Fibroblast of pulmonary artery (primary cell): ENCODE measurements at regions not wholly inside any gene's neighbourhood (a gene's known extent, or its start where the extent isn't known, plus 50 kb on each side); places are given as distances from the start of the nearest gene placed in this dataset.
"Not testable (repeated sequence)": the region's sequence is repeated elsewhere in the genome, so short reads cannot be mapped to it uniquely, and the experiment has no call there.

Experiments
- DNase-seq: peaks from one replicate; pipeline ENCODE4 v3.0.0-alpha.2; 2010; ENCODE audit warnings: low read depth
- H3K4me3 ChIP-seq: replicated peaks from 2 replicates; pipeline ENCODE4 v1.5.1; 2011; ENCODE audit warnings: low read depth, mild to moderate bottlenecking, control low read depth, low read length, moderate library complexity
- TF ChIP-seq, protein P1 (sequence below): IDR thresholded peaks from 2 replicates; pipeline ENCODE4 v1.5.1; 2011; ENCODE audit warnings: mild to moderate bottlenecking, control low read depth, low read length, inconsistent platforms; ENCODE audit errors: missing control alignments

DNA sequence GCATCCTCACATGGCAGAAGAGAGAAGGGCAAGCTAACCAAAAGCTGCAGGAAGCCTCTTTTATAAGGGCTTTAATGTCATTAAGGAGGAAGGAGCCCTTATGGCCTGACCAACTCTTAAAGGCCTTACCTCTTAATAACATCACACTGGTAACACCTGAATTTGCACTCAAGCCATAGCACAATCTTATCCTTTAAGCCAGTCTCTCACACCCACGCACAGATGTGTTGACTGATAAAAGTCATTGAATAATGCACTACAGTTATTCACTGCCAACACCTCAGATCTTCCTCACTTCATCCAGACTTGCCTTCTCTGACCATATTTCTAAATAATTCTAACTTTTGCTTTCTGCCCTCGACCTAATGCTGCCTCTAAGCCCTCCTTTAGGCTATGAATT is 516.8 kb downstream of the ADCYAP1 start:
- TF ChIP-seq, protein P1, sequence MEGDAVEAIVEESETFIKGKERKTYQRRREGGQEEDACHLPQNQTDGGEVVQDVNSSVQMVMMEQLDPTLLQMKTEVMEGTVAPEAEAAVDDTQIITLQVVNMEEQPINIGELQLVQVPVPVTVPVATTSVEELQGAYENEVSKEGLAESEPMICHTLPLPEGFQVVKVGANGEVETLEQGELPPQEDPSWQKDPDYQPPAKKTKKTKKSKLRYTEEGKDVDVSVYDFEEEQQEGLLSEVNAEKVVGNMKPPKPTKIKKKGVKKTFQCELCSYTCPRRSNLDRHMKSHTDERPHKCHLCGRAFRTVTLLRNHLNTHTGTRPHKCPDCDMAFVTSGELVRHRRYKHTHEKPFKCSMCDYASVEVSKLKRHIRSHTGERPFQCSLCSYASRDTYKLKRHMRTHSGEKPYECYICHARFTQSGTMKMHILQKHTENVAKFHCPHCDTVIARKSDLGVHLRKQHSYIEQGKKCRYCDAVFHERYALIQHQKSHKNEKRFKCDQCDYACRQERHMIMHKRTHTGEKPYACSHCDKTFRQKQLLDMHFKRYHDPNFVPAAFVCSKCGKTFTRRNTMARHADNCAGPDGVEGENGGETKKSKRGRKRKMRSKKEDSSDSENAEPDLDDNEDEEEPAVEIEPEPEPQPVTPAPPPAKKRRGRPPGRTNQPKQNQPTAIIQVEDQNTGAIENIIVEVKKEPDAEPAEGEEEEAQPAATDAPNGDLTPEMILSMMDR = no peak
- DNase-seq = no peak
- no peak overlapping the region for H3K4me3 ChIP-seq

DNA sequence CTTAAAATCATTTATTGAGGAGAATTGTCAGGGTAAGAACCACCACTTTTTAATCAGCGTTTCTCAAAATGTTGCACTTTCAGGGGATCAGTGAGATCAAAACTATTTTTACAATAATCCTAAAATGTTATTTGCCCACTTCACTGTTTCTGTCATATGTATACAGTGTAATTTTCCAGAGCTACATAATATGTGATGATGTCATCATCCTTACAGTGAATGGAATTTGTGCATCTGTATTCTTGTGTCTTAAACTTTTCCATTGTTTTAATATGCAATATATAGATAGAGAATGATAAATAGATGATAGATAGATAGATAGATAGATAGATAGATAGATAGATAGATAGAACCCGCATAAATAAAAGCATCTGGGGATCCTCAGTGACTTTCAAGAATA is 518.0 kb downstream of the ADCYAP1 start:
- no peak overlapping the region for H3K4me3 ChIP-seq
- TF ChIP-seq, protein P1 = no peak
- no peak for DNase-seq

DNA sequence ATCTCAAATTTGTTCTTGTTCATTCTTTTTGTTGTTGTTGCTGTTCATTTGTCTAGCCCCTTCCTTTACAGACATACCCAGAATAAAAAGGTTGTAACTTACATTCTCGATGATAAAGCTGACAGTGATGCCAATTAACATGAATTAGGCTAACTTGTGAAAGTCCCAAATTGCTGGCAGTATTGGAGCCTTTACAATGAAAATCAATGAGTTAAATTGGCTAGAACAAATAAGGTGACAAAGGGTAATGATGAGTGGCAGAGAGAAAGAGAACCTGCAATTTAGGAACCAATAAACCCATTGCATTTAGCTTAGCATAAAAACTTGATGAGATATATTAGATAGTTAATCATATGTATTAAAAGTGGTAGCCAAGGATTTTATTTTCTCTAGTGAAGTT is 521.0 kb downstream of the ADCYAP1 start:
- TF ChIP-seq, protein P1 = no peak

DNA sequence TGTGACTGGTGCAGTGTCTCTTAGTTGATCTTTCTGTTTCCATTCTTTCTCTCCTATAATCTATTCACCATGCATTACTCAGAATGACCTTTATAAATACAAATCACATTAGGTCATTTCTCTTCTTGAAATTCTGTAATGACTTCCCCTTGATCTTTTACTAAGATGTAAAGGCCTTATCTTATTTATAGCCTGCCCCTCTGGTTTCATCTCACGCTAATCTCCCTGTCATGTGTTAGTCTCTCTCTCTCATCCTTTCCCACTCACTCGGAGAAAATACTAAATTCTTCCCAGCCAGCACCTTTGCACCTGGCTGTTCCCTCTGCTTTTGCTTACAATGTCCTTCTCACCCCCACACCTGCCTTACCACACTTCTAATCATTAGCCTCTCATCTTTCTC is 530.8 kb downstream of the ADCYAP1 start:
- no peak for DNase-seq
- TF ChIP-seq, protein P1 = no peak
- no peak overlapping the region for H3K4me3 ChIP-seq

More for the DNA sequence above, 521.0 kb downstream of the ADCYAP1 start:
- no peak overlapping the region for H3K4me3 ChIP-seq
- DNase-seq = no peak

DNA sequence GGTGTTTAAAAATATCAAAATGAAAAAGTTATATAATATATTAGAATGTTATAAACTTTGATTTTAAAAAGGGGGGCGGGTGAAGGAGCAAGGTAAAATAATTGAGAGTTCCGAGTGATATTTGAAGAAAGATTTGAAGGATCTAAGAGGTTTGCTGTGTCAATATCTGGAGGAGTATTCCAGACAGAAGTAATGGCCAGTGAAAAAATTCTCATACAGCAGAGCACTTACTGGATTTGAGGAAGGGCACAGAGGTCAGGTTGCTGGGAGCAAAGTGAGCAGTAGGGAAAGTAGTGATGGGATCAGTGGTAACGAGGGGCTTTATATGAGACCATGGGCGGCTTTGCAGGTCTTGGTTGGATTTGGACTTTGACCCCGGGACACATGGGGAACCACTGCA is 531.5 kb downstream of the ADCYAP1 start:
- TF ChIP-seq, protein P1 = no peak
- H3K4me3 ChIP-seq = no peak overlapping the region
- DNase-seq = no peak

DNA sequence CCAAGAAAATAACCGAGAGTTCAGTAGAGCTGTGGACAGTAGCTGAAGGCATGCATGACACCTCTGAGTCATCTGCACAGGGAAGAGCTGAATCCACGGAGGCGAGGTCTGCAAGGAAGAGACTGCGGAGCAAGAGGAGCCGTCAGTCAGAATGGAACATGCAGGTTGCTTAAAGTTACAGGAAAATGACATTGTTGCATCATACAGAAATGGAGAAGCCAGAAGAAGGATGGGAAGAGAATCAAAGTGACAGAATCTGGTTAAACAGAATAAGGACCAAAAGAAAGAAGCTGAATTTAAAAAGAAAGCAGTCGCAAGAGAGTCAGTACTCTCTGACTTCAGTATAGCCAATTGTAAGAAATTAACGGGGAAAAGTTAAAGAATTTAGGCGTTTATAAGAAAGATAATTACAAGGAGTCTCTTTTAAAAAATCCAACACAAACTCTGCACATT is 533.8 kb downstream of the ADCYAP1 start:
- no peak overlapping the region for H3K4me3 ChIP-seq
- TF ChIP-seq, protein P1 = no peak
- DNase-seq = no peak

DNA sequence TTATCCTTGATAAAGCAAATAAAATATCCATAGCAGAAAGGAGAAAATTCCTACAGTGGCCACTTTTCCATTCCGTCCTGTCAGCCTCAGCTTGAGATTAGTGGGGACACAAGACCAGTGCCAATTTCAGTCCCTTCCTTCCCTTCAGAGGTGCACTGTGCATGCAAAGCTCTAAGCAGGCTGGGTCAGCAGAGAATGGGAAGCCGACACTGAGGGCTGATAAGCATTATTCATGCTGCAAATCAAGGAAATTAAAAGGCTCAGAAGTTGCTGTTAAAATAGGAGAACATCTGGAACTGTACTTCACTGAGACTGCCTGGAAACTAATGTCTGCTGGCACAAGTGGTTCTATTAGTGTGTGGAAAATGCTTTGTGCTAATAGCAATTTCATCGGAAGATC is 534.3 kb downstream of the ADCYAP1 start:
- TF ChIP-seq, protein P1 = no peak
- DNase-seq = no peak

DNA sequence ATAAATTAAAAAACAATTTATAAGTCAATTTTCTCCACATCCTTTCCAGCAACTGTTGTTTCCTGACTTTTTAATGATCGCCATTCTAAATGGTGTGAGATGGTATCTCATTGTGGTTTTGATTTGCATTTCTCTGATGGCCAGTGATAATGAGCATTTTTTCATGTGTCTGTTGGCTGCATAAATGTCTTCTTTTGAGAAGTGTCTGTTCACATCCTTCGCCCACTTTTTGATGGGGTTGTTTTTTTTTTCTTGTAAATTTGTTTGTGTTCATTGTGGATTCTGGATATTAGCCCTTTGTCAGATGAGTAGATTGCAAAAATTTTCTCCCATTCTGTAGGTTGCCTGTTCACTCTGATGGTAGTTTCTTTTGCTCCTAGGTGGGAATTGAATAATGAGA is 539.4 kb downstream of the ADCYAP1 start:
- not testable (repeated sequence) for DNase-seq

More for the DNA sequence above, 534.3 kb downstream of the ADCYAP1 start:
- no peak overlapping the region for H3K4me3 ChIP-seq

More for the DNA sequence above, 539.4 kb downstream of the ADCYAP1 start:
- not testable (repeated sequence) for H3K4me3 ChIP-seq
